ENCODE measurements at regions not wholly inside any gene's neighbourhood (a gene's known extent, or its start where the extent isn't known, plus 50 kb on each side); places are given as distances from the start of the nearest gene placed in this dataset.

DNA sequence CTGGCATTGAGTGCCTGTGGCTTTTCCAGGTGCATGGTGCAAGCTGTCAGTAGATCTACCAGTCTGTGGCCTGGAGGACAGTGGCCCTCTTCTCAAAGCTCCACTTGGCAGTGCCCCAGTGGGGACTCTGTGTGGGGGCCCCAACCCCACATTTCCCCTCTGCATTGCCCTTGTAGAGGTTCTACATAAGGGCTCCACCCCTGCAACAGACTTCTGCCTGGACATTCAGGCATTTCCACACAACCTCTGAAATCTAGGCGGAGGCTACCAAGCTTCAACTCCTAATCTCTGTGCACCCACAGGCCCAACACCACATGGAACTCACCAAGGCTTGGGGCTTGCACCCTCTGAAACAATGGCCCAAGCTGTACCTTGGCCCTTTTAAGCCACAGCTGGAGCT is 102.7 kb upstream of the PLEKHG7 start:
- H3K27ac ChIP-seq (ENCODE audit: low read depth, low read length) = no peak overlapping the region
- H3K9me3 ChIP-seq (ENCODE audit: low read length) = no peaks in the 10 kb centered on the region
- no peaks in the 10 kb centered on the region for H3K4me1 ChIP-seq (ENCODE audit: insufficient read depth, low read length)
- no peaks in the 10 kb centered on the region for H3K27me3 ChIP-seq (ENCODE audit: control insufficient read depth in 1 of 2, insufficient read depth in 2 of 2, low read length in 2 of 2)
- H3K9ac ChIP-seq (ENCODE audit: low read length) = no peak overlapping the region
- H3K4me3 ChIP-seq (ENCODE audit: low read depth in 1 of 2, low read length in 2 of 2) = no peak overlapping the region
- no peaks in the 10 kb centered on the region for H3K36me3 ChIP-seq (ENCODE audit: insufficient read depth, low read length)

DNA sequence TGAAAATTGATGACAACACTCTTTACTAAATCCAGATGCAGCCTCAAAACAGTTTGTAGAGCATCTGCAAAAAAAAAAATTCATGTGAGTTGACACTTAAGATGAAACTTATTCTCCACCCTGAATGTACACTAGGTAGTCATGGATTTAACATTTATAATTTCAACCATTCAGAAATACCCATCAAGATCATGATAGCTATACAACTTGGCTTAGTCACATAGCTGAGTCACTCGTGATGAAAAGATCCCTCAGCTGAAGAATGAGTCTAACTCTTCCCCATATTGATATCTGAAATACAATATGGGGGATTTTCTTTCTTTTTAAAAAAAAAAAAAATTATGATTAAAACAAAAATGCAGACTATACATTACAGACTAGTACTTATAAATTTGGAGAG is 104.8 kb upstream of the PLEKHG7 start:
- Histone ChIP-seq H3K9ac (ENCODE audit: low read length) (no peak overlapping the region), H3K4me1 (ENCODE audit: insufficient read depth, low read length) (no peaks in the 10 kb centered on the region), H3K9me3 (ENCODE audit: low read length) (no peaks in the 10 kb centered on the region), H3K36me3 (ENCODE audit: insufficient read depth, low read length) (no peaks in the 10 kb centered on the region), H3K27ac (ENCODE audit: low read depth, low read length) (no peak overlapping the region), H3K27me3 (ENCODE audit: control insufficient read depth in 1 of 2, insufficient read depth in 2 of 2, low read length in 2 of 2) (no peaks in the 10 kb centered on the region), H3K4me3 (ENCODE audit: low read depth in 1 of 2, low read length in 2 of 2) (no peak overlapping the region)

DNA sequence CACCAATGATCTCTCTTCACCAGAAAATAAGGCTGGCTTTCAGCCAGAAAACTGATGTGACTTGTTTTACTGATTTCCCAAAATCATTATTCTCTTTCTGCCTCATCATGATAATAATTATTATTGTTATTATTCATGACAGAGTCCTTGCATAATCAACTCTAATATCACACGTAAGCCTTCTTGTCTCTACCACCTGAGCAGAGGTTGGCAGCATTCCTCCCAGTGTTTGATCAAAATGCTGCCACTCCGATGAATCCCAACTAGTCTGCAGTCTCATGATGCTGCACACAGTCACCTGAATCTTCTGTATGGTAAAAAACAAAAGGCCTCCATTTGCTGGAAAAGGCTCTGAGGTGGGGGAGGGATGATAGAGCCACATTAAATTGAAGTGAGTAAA is 105.7 kb upstream of the PLEKHG7 start:
- H3K27ac ChIP-seq (ENCODE audit: low read depth, low read length) = no peak overlapping the region
- no peak overlapping the region for H3K9ac ChIP-seq (ENCODE audit: low read length)
- H3K4me3 ChIP-seq (ENCODE audit: low read depth in 1 of 2, low read length in 2 of 2) = no peak overlapping the region

DNA sequence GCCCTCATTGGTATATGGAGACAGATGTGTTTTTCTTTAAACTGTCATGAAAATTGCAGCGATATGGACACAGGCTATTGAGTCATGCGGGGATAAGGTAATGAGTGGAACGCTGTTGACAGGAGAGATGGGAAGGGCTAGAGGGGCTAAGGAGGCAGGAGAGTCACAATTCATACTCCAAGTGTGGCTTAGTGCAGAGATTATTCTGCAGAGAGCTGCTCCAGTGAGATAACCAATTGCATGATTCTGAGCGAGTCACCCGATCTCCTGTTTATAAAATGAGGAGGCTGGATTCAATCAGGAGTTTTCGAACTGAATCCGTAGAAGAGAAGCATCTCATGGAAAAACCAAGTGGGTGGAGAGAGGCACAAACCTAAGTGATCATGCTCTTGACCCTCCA is 106.4 kb upstream of the PLEKHG7 start:
- no peaks in the 10 kb centered on the region for H3K9me3 ChIP-seq (ENCODE audit: low read length)
- H3K36me3 ChIP-seq (ENCODE audit: insufficient read depth, low read length) = no peaks in the 10 kb centered on the region
- no peak overlapping the region for H3K4me3 ChIP-seq (ENCODE audit: low read depth in 1 of 2, low read length in 2 of 2)
- no peak overlapping the region for H3K9ac ChIP-seq (ENCODE audit: low read length)
- no peaks in the 10 kb centered on the region for H3K4me1 ChIP-seq (ENCODE audit: insufficient read depth, low read length)
- H3K27ac ChIP-seq (ENCODE audit: low read depth, low read length) = no peak overlapping the region
- H3K27me3 ChIP-seq (ENCODE audit: control insufficient read depth in 1 of 2, insufficient read depth in 2 of 2, low read length in 2 of 2) = no peaks in the 10 kb centered on the region

More for the DNA sequence above, 105.7 kb upstream of the PLEKHG7 start:
- Histone ChIP-seq H3K27me3 (ENCODE audit: control insufficient read depth in 1 of 2, insufficient read depth in 2 of 2, low read length in 2 of 2) (no peaks in the 10 kb centered on the region), H3K4me1 (ENCODE audit: insufficient read depth, low read length) (no peaks in the 10 kb centered on the region), H3K36me3 (ENCODE audit: insufficient read depth, low read length) (no peaks in the 10 kb centered on the region), H3K9me3 (ENCODE audit: low read length) (no peaks in the 10 kb centered on the region)

DNA sequence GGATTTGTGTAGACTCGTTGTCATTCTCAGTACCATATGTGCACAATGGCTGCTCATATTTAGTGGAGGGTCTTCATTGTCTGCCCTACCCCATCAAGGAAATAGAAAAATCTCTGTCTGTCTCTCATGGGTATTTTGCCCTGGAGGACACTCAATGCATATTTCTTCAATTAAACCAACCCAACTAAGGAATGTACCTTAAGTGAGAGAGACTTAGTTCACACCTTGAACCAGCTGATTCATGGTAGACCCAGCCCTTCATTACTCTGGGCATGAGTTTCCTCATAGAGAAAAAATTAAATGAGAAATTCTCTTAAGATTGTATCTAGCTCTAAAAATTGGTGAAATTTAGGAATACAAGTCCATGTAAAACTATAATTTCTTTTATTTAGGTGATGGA is 107.1 kb upstream of the PLEKHG7 start:
- Histone ChIP-seq H3K36me3 (ENCODE audit: insufficient read depth, low read length) (no peaks in the 10 kb centered on the region), H3K9ac (ENCODE audit: low read length) (no peak overlapping the region), H3K9me3 (ENCODE audit: low read length) (no peaks in the 10 kb centered on the region), H3K27ac (ENCODE audit: low read depth, low read length) (no peak overlapping the region), H3K27me3 (ENCODE audit: control insufficient read depth in 1 of 2, insufficient read depth in 2 of 2, low read length in 2 of 2) (no peaks in the 10 kb centered on the region), H3K4me1 (ENCODE audit: insufficient read depth, low read length) (no peaks in the 10 kb centered on the region), H3K4me3 (ENCODE audit: low read depth in 1 of 2, low read length in 2 of 2) (no peak overlapping the region)

DNA sequence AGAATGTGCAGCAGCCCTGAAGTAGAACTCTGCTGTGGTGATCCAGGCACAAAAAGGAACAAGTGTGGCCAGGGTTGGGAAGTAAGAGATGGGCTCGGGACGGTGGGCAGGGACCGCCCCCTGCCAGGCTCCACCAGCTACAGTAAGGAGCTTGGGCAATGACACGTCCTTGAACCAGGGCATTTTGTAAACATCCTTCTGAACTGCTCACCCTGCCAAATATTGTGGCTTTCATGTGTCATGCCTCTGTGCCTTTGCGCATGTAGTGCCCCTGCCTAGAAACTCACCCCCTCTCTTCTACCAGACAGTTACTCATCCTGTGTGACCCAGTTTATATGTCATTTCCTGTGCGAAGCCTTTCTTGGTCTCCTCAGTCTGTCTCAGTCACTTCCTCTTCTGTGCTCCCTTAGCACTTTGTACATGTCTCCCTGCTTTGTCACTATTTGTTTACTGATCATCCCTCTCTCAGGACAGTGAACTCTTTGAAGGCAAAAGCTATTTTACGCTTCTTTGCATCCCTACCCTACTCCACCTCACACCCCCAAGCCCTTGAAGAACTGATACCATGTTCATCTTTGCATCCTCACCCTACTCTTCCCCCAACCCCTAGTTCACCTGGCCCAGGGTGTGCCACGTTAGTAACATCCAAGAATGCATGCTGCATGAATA is 108.9 kb upstream of the PLEKHG7 start:
- no peak overlapping the region for H3K4me3 ChIP-seq (ENCODE audit: low read depth in 1 of 2, low read length in 2 of 2)
- no peaks in the 10 kb centered on the region for H3K9me3 ChIP-seq (ENCODE audit: low read length)
- no peaks in the 10 kb centered on the region for H3K4me1 ChIP-seq (ENCODE audit: insufficient read depth, low read length)
- H3K9ac ChIP-seq (ENCODE audit: low read length) = no peak overlapping the region
- H3K36me3 ChIP-seq (ENCODE audit: insufficient read depth, low read length) = no peaks in the 10 kb centered on the region
- no peaks in the 10 kb centered on the region for H3K27me3 ChIP-seq (ENCODE audit: control insufficient read depth in 1 of 2, insufficient read depth in 2 of 2, low read length in 2 of 2)
- H3K27ac ChIP-seq (ENCODE audit: low read depth, low read length) = no peak overlapping the region

DNA sequence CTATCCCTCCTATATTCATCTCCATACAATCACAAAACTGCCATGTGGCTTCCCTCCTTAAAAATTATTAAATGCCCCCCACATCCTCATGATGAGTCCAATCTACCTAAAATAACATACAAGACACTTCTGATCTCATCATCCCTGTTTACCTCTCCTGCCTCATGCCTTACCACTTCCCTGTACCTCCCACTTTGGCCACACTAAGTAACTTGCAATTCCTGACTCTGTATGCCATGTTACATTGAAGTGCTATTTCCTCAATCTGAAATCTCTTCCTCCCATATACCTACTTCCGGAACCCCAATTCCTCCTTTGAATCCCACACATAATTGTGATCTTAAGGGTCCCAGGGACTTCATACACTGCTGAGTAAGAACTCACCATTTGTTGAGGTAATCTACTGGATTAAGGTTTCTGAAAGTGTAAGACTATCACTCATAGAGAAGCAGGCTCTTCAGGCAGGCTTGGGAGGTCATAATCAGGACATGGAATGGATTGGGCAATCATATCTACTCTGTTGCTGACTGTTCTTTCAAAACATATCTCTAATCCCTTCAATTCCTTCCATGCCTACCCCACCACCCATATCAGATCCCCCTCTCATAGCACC is 117.6 kb upstream of the PLEKHG7 start:
- no peak overlapping the region for H3K9ac ChIP-seq (ENCODE audit: low read length)
- H3K27me3 ChIP-seq (ENCODE audit: control insufficient read depth in 1 of 2, insufficient read depth in 2 of 2, low read length in 2 of 2) = no peaks in the 10 kb centered on the region
- no peaks in the 10 kb centered on the region for H3K9me3 ChIP-seq (ENCODE audit: low read length)
- no peak overlapping the region for H3K4me3 ChIP-seq (ENCODE audit: low read depth in 1 of 2, low read length in 2 of 2)
- no peaks in the 10 kb centered on the region for H3K36me3 ChIP-seq (ENCODE audit: insufficient read depth, low read length)
- H3K4me1 ChIP-seq (ENCODE audit: insufficient read depth, low read length) = no peaks in the 10 kb centered on the region
- no peak overlapping the region for H3K27ac ChIP-seq (ENCODE audit: low read depth, low read length)

DNA sequence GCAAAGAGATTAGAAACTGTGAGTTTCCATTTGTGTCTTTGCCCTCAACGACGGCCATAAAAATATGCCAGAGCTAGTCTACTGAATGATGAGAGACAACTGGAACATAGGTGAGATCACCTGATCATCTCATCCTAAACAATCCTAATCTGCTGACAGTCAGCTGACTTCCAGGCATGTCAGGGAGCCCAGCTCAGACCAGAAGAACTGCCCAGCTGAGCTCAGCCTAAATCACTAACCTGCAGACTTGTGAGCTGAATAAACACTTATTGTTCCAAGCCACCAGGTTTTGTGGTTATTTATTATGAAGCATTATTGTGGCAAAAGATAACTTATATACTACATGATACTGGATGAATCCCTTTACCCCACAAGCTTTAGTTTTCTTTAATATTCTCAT is 118.9 kb upstream of the PLEKHG7 start:
- H3K36me3 ChIP-seq (ENCODE audit: insufficient read depth, low read length) = no peaks in the 10 kb centered on the region
- H3K4me1 ChIP-seq (ENCODE audit: insufficient read depth, low read length) = no peaks in the 10 kb centered on the region
- no peaks in the 10 kb centered on the region for H3K27me3 ChIP-seq (ENCODE audit: control insufficient read depth in 1 of 2, insufficient read depth in 2 of 2, low read length in 2 of 2)
- H3K9me3 ChIP-seq (ENCODE audit: low read length) = no peaks in the 10 kb centered on the region
- no peak overlapping the region for H3K27ac ChIP-seq (ENCODE audit: low read depth, low read length)
- no peak overlapping the region for H3K9ac ChIP-seq (ENCODE audit: low read length)
- H3K4me3 ChIP-seq (ENCODE audit: low read depth in 1 of 2, low read length in 2 of 2) = no peak overlapping the region

DNA sequence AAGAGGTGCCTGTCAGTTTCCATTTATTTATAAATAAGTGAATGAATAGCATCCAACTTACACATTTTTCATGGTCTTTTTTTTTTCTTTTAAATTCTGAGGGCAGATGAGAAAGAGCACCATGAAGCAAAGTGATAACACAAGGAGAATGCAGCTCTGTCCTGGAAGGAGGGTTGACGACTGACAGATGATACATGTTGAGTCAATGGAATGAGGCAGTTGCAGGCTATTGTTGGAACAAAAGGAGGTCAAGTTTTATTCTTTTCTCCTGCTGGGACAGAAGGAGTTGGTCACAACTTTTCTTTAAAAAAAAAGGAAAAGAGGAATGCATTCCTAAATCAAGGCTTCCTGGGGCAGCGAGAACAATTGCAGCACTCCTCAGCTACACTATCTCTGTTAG is 119.9 kb upstream of the PLEKHG7 start:
- Histone ChIP-seq H3K9ac (ENCODE audit: low read length) (no peak overlapping the region), H3K9me3 (ENCODE audit: low read length) (no peaks in the 10 kb centered on the region), H3K4me1 (ENCODE audit: insufficient read depth, low read length) (no peaks in the 10 kb centered on the region), H3K27me3 (ENCODE audit: control insufficient read depth in 1 of 2, insufficient read depth in 2 of 2, low read length in 2 of 2) (no peaks in the 10 kb centered on the region), H3K4me3 (ENCODE audit: low read depth in 1 of 2, low read length in 2 of 2) (no peak overlapping the region), H3K27ac (ENCODE audit: low read depth, low read length) (no peak overlapping the region), H3K36me3 (ENCODE audit: insufficient read depth, low read length) (no peaks in the 10 kb centered on the region)

DNA sequence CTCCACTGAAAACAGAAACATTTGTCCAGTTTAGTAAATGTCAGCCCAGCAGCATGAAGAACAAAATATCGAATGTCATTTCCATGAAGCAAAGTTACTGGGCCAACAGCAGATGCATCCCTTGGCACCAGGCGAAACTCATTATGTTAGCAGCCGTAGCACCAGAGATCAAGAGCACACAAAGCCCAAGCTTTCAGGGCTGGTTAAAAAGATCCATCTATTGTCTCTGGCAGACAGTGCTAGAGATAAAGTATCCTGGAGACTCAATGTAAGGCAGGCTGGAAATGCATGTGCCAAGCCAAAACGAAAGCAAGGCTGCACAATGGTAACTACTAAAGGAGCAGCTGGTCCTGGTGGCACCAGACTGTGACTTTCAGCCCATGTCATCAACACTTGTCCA is 120.3 kb upstream of the PLEKHG7 start:
- Histone ChIP-seq H3K9ac (ENCODE audit: low read length) (no peak overlapping the region), H3K9me3 (ENCODE audit: low read length) (no peaks in the 10 kb centered on the region), H3K4me3 (ENCODE audit: low read depth in 1 of 2, low read length in 2 of 2) (no peak overlapping the region), H3K36me3 (ENCODE audit: insufficient read depth, low read length) (no peaks in the 10 kb centered on the region), H3K4me1 (ENCODE audit: insufficient read depth, low read length) (no peaks in the 10 kb centered on the region), H3K27ac (ENCODE audit: low read depth, low read length) (no peak overlapping the region), H3K27me3 (ENCODE audit: control insufficient read depth in 1 of 2, insufficient read depth in 2 of 2, low read length in 2 of 2) (no peaks in the 10 kb centered on the region)

DNA sequence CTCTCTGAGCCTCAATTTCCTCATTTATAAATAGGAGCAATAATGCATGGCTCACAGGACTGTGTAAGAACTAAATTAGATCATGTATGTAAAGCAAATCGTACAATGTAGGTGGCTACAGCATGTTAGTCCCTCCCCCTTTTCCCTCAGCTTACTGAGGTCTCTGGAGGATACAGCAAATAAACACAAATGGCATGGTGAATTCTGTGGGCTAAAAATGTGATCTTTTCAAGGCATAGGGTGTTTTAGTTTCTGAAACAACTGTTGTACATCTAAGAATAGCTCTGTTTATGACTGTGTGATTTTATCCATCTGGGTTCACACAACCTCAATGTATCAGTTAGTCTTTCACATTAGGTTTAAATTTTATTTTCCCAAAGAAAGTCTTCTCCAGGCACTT is 121.2 kb upstream of the PLEKHG7 start:
- no peak overlapping the region for H3K9ac ChIP-seq (ENCODE audit: low read length)
- no peaks in the 10 kb centered on the region for H3K36me3 ChIP-seq (ENCODE audit: insufficient read depth, low read length)
- no peaks in the 10 kb centered on the region for H3K27me3 ChIP-seq (ENCODE audit: control insufficient read depth in 1 of 2, insufficient read depth in 2 of 2, low read length in 2 of 2)
- no peaks in the 10 kb centered on the region for H3K9me3 ChIP-seq (ENCODE audit: low read length)
- no peak overlapping the region for H3K27ac ChIP-seq (ENCODE audit: low read depth, low read length)
- no peak overlapping the region for H3K4me3 ChIP-seq (ENCODE audit: low read depth in 1 of 2, low read length in 2 of 2)
- no peaks in the 10 kb centered on the region for H3K4me1 ChIP-seq (ENCODE audit: insufficient read depth, low read length)

DNA sequence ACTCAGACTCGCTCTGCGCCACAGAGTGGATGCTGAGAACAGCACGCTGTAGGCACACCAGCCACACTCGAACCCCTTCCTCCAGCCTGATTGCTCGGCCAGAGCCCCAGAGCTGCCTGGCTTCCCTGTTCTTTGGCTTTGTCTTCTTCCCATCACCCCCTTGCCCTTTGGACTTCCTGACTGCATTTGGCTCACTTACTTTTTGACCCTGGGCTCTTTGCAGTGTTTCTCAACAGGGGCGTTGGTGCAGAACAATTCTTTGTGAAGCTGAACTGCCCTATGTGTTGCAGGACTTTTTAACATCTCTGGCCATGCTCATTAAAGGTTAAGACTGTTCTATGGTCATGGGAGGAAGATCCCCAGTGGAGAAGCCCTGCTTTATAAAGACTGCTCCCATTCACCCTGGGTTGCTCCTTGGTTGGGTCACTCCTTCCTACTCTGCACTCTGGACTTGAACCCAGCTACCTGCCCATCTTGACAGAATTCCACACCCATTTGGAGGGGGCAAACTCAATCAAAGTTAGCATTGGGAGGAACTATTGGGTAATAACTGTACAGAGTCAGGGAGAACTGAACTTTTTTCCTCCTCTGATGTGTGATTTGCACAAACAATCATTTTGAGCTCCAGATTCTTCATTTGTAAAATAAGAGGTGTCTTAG is 127.7 kb upstream of the PLEKHG7 start:
- Histone ChIP-seq H3K9ac (ENCODE audit: low read length) (no peak overlapping the region), H3K4me1 (ENCODE audit: insufficient read depth, low read length) (no peaks in the 10 kb centered on the region), H3K27me3 (ENCODE audit: control insufficient read depth in 1 of 2, insufficient read depth in 2 of 2, low read length in 2 of 2) (no peaks in the 10 kb centered on the region), H3K36me3 (ENCODE audit: insufficient read depth, low read length) (no peaks in the 10 kb centered on the region), H3K9me3 (ENCODE audit: low read length) (no peaks in the 10 kb centered on the region), H3K27ac (ENCODE audit: low read depth, low read length) (no peak overlapping the region), H3K4me3 (ENCODE audit: low read depth in 1 of 2, low read length in 2 of 2) (no peak overlapping the region)

Measured in muscle layer of colon (tissue), 2 donors.